ENCODE measurements at regions not wholly inside any gene's neighbourhood (a gene's known extent, or its start where the extent isn't known, plus 50 kb on each side); places are given as distances from the start of the nearest gene placed in this dataset.

DNA sequence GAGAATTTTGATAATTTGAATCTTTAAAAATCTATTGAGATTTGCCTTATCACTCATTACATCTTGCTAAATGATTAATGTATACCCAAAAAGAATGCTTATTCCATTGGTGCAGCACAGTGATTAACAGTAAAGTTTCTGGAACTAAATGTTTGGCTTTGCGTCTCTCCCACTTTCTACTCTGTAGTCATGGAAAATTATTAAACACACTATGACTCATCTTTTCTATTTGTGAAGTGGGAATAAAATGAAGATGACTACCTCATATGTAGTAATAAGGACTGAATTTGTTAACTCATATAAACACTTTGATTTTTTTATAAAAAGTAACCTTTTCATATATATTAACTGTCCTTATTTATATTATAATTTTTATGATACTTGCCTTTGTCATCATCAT is 118.1 kb downstream of the RERGL start:
- TF ChIP-seq, protein P1, sequence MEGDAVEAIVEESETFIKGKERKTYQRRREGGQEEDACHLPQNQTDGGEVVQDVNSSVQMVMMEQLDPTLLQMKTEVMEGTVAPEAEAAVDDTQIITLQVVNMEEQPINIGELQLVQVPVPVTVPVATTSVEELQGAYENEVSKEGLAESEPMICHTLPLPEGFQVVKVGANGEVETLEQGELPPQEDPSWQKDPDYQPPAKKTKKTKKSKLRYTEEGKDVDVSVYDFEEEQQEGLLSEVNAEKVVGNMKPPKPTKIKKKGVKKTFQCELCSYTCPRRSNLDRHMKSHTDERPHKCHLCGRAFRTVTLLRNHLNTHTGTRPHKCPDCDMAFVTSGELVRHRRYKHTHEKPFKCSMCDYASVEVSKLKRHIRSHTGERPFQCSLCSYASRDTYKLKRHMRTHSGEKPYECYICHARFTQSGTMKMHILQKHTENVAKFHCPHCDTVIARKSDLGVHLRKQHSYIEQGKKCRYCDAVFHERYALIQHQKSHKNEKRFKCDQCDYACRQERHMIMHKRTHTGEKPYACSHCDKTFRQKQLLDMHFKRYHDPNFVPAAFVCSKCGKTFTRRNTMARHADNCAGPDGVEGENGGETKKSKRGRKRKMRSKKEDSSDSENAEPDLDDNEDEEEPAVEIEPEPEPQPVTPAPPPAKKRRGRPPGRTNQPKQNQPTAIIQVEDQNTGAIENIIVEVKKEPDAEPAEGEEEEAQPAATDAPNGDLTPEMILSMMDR (IDR thresholded peaks at IDR 0.05) = no peak
- TF ChIP-seq POLR2A (IDR thresholded peaks at IDR 0.05) = no peak
